ENCODE measurements at regions not wholly inside any gene's neighbourhood (a gene's known extent, or its start where the extent isn't known, plus 50 kb on each side); places are given as distances from the start of the nearest gene placed in this dataset.

GRCh38 chr1:60665311-60665710, 417.1 kb upstream of the NFIA start (continued):
- no peak for TF ChIP-seq ZNF362 (tag by site-specific recombination; IDR thresholded peaks at IDR 0.05)
- TF ChIP-seq ZNF223 (tag by site-specific recombination; IDR thresholded peaks at IDR 0.05), result no peak
- no peak for TF ChIP-seq ZIC2 (tag by site-specific recombination; IDR thresholded peaks at IDR 0.05)
- no peak for TF ChIP-seq ZNF624 (tag by site-specific recombination; IDR thresholded peaks at IDR 0.05)

- ChIA-PET POLR2A (no interaction called here), CTCF (no interaction called here)
- TF ChIP-seq ZBTB1 (tag by site-specific recombination; IDR thresholded peaks at IDR 0.05) (no peak), ZNF211 (tag by site-specific recombination; IDR thresholded peaks at IDR 0.05; ENCODE audit: low read depth) (no peak), ZNF558 (tag by site-specific recombination; IDR thresholded peaks at IDR 0.05) (no peak), ZNF391 (tag by site-specific recombination; IDR thresholded peaks at IDR 0.05; ENCODE audit: borderline replicate concordance, low read depth) (no peak), ZNF132 (tag by site-specific recombination; IDR thresholded peaks at IDR 0.05; ENCODE audit: borderline replicate concordance) (no peak), ZNF138 (tag by site-specific recombination; IDR thresholded peaks at IDR 0.05; ENCODE audit: borderline replicate concordance) (no peak), ZNF777 (tag by site-specific recombination; IDR thresholded peaks at IDR 0.05; ENCODE audit: borderline replicate concordance) (no peak), ZNF600 (tag by site-specific recombination; IDR thresholded peaks at IDR 0.05) (no peak), PRDM10 (tag by site-specific recombination; IDR thresholded peaks at IDR 0.05) (no peak), ZNF133 (tag by site-specific recombination; IDR thresholded peaks at IDR 0.05) (no peak), ZNF555 (tag by site-specific recombination; conservative IDR thresholded peaks at IDR 0.05) (no peak), GLIS1 (tag by site-specific recombination; IDR thresholded peaks at IDR 0.05) (no peak), HOXA7 (CRISPR knock-in tag; IDR thresholded peaks at IDR 0.05; ENCODE audit: borderline replicate concordance) (no peak), TRIM28 (IDR thresholded peaks at IDR 0.05; ENCODE audit: borderline replicate concordance, low read length) (no peak), ZNF433 (tag by site-specific recombination; IDR thresholded peaks at IDR 0.05; ENCODE audit: low read depth) (no peak), ZNF530 (tag by site-specific recombination; IDR thresholded peaks at IDR 0.05; ENCODE audit: low read depth) (no peak), CTCF (tag by site-specific recombination; IDR thresholded peaks at IDR 0.05) (no peak)
- no peaks in the 10 kb centered on the region for H3K36me3 ChIP-seq (ENCODE audit: control insufficient read depth in 2 of 2, insufficient read depth in 1 of 2, low read length in 2 of 2)
- H3K4me3 ChIP-seq (ENCODE audit: low read depth, low read length), result no peak overlapping the region
- no peaks in the 10 kb centered on the region for H3K9me3 ChIP-seq (ENCODE audit: control insufficient read depth, insufficient read depth, low read depth, low read length)
- H3K27ac ChIP-seq (ENCODE audit: extremely low read depth, low read depth, low read length), result no peak overlapping the region
- no peaks in the 10 kb centered on the region for H3K4me1 ChIP-seq (ENCODE audit: control insufficient read depth, insufficient read depth, low read length)
Measured at GRCh38 chr1:60664086-60664625, 418.2 kb upstream of the NFIA start.

Data from HEK293 (cell line).